Rectal smooth muscle tissue (tissue), 1 donor: ENCODE measurements at regions not wholly inside any gene's neighbourhood (a gene's known extent, or its start where the extent isn't known, plus 50 kb on each side); places are given as distances from the start of the nearest gene placed in this dataset.
"Not testable (repeated sequence)": the region's sequence is repeated elsewhere in the genome, so short reads cannot be mapped to it uniquely, and the experiment has no call there.

Source experiments
- H3K27ac ChIP-seq: one replicate; pipeline ENCODE4 v1.7.0; 2013; ENCODE audit warnings: low read depth, low read length, inconsistent platforms
- H3K27me3 ChIP-seq: one replicate; pipeline ENCODE4 v1.7.0; 2013; ENCODE audit warnings: low read length; ENCODE audit not compliant: control insufficient read depth, insufficient read depth
- H3K36me3 ChIP-seq: one replicate; pipeline ENCODE4 v1.7.0; 2013; ENCODE audit warnings: low read length; ENCODE audit not compliant: control insufficient read depth, insufficient read depth
- H3K4me1 ChIP-seq: one replicate; pipeline ENCODE4 v1.7.0; 2013; ENCODE audit warnings: low read length; ENCODE audit not compliant: control insufficient read depth, insufficient read depth
- H3K4me3 ChIP-seq: one replicate; pipeline ENCODE4 v1.7.0; 2013; ENCODE audit warnings: low read length
- H3K9ac ChIP-seq: one replicate; pipeline ENCODE4 v1.7.0; 2013; ENCODE audit warnings: low read length

- H3K4me3 ChIP-seq, result no peak overlapping the region
- H3K4me1 ChIP-seq, result no peaks in the 10 kb centered on the region
- H3K27me3 ChIP-seq, result no peaks in the 10 kb centered on the region
- no peak overlapping the region for H3K9ac ChIP-seq
- H3K36me3 ChIP-seq, result no peaks in the 10 kb centered on the region
- H3K27ac ChIP-seq, result no peak overlapping the region
These were observed 141.5 kb downstream of the NEDD1 start for GRCh38 chr12:97048421-97049035.

DNA sequence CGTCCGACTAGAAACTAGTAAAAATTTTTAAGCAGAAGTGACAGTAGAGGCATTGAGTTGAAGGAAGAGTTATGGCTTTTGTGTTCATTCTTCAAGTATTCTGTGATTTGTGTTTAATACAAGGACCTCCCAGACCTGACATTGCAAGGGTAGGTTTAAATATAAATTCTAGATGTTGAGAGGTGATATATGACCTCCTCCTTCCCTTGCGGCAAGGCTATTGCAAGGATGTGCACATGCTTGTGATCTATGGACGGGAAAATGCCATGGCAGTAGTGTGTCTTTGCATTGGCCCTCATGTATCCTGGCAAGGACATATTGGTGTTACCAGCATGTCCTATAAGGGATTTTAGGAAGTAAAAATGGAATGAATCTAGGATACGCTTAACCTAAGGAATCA lies 143.5 kb downstream of the NEDD1 start:
- Histone ChIP-seq H3K27me3 (no peaks in the 10 kb centered on the region), H3K27ac (no peak overlapping the region), H3K9ac (no peak overlapping the region), H3K4me3 (no peak overlapping the region), H3K4me1 (no peaks in the 10 kb centered on the region), H3K36me3 (no peaks in the 10 kb centered on the region)

DNA sequence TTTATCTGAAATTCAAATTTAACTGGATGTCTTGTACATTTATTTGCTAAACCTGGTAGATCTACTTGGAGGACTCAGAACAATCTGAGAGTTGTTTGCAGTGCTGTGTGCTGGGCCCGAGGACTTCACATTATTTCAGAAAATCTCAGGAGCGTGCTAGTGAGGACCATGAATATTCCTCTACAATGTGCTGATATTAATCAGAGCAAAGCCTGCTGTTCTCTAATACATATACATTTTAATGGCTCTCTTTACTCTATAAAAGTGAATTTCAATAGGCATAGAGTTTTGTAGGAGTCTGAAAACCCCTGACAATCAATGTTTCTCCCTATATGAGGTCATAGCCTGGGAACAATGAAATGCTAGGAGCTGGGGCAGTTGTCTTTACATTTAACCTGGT lies 144.3 kb downstream of the NEDD1 start:
- H3K27me3 ChIP-seq, result no peaks in the 10 kb centered on the region
- no peaks in the 10 kb centered on the region for H3K4me1 ChIP-seq
- no peaks in the 10 kb centered on the region for H3K36me3 ChIP-seq
- H3K9ac ChIP-seq, result no peak overlapping the region
- no peak overlapping the region for H3K4me3 ChIP-seq
- H3K27ac ChIP-seq, result no peak overlapping the region

DNA sequence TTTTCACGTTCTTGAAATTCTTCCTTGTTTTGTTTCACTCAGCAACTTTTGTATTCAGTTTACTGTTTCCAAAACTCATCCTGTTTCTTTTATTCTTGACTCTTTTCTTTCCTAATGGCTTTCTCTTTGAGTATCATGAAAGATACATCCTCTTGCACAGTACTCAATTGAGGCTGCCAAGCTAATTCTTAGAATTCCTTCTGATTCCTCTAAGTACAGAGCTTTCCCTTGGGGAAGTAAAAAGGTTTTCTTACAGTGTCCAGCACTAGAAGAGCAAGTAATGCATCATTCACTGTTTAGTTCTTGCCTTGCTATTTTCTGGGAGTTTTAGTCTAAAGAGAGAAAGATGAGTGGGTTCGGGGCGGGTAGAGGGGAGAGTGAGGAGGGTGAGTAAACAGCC lies 154.1 kb downstream of the NEDD1 start:
- Histone ChIP-seq H3K27ac (no peak overlapping the region), H3K4me3 (no peak overlapping the region), H3K4me1 (no peaks in the 10 kb centered on the region)

DNA sequence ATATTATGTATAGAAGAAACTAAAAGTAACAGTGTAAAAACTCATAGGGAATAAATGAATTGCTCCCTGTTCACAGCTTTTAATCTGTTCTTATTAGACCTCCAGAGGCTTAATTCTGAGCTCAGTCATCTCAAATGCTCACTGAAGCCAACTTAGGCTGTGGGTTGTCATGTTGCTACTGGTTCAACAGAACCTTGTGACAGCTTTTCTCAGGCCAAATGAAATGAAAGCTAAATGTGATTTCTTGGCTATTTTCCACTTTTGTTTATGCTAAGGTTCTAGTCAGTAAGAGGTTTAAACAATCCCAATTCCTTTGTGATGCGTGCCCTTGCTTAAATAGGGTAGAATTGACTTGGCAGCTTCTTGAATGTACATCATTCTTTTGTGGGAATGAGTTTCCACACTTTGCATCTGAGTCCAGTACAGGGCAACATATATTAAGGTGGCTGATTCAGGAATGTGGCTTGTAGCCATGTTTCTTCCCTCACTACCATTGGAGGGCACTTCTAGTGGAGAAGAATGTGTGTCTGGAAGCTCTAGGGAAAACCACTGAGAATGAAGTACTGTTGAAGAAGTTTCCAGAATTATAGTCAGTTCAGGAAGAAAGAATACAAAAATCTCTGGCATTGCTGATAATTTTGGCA lies 156.4 kb downstream of the NEDD1 start:
- Histone ChIP-seq H3K4me1 (no peaks in the 10 kb centered on the region), H3K27me3 (no peaks in the 10 kb centered on the region), H3K9ac (no peak overlapping the region), H3K27ac (no peak overlapping the region), H3K4me3 (no peak overlapping the region), H3K36me3 (no peaks in the 10 kb centered on the region)

More for the DNA sequence above, 154.1 kb downstream of the NEDD1 start:
- no peaks in the 10 kb centered on the region for H3K36me3 ChIP-seq
- H3K27me3 ChIP-seq, result no peaks in the 10 kb centered on the region
- H3K9ac ChIP-seq, result no peak overlapping the region

DNA sequence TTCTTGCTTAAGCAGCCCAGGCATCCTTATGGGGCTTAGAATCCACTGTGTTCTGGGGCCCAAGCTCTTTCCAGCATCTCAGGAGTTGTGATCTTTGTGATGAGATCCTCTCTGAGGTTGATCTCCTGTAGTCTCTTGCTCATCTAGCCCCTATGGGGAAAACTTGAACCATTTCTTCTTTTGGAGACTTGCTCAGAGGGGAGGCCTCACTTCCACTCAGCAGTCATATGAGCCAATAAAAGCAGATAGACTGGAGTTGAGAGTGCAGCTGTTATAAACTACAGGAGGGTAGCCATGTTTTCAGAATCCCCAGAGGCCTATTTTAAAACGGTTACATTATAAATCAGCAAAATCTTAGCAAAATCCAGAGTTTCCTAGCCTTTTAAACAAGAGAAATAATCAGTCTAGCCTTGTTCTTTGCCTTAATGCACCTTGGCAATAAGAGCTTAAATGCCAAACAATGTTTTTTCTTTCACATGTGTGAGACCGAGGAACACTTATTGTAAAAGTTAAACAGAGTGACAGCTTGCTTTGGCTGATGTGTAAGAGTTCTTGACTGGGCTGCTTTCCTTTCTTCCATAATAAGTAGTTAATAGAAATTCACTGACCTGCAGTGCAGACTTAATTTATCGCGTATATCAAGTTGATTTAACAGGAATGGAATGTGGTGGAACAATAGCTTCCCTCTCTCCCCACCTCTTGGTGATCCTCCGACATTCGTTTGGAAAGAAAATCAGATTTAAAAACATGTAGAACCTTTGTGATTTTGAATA lies 168.3 kb downstream of the NEDD1 start:
- Histone ChIP-seq H3K27me3 (no peaks in the 10 kb centered on the region), H3K4me1 (no peaks in the 10 kb centered on the region), H3K9ac (no peak overlapping the region), H3K36me3 (no peaks in the 10 kb centered on the region), H3K4me3 (no peak overlapping the region), H3K27ac (peak overlapping the region; percentile 0)

DNA sequence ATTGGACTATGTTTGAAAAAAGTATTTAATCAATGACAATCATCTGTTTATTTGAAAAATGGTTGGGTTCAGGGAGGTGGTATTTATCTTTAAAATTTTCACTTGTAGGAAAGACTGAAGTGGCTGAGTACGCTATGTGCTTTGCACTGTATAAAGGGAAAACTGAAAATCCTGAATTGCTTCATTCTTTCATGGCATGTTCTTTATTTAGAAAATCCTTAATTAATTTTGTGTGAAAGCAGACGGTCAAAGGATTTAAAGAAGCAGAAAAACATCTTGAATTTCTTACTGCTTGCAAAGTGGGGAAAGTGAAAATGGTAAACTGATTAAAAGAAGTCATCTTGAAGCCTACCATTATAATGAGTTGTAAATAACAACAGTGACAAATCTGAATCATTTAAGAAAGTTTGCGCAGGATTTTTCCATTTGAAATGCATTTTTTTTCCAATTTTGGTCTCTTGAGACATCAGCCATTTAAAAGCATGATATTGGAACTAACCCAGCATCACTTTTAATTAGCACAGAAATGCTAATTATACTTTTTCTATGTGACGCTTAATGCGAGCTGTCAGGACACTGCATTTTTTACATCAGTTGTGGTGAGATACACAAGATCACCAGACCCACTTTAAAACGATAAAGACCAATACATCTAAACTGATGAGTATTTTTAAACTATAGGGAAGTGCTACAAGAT lies 169.0 kb downstream of the NEDD1 start:
- Histone ChIP-seq H3K27ac (no peak overlapping the region), H3K27me3 (no peaks in the 10 kb centered on the region), H3K4me1 (no peaks in the 10 kb centered on the region), H3K36me3 (no peaks in the 10 kb centered on the region), H3K4me3 (no peak overlapping the region), H3K9ac (no peak overlapping the region)

DNA sequence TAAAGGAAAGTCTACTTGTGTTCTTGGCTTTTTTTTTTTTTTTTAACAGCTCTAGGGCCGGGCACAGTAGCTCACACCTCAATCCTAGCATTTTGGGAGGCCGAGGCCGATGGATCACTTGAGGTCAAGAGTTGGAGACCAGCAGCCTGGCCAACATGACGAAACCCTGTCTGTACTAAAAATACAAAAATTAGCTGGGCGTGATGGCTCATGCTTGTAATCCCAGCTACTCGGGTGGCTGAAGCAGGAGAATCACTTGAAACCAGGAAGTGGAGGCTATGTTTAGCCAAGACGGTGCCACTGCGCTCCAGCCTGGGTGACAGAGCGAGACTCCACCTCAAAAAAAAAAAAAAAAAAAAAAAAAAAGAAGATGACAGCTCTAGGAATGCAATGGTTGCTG lies 169.9 kb downstream of the NEDD1 start:
- not testable (repeated sequence) for H3K9ac ChIP-seq, H3K27me3 ChIP-seq, H3K4me1 ChIP-seq, H3K36me3 ChIP-seq, H3K4me3 ChIP-seq, H3K27ac ChIP-seq

- Histone ChIP-seq H3K36me3 (no peaks in the 10 kb centered on the region), H3K27ac (no peak overlapping the region), H3K27me3 (no peaks in the 10 kb centered on the region), H3K9ac (no peak overlapping the region), H3K4me3 (no peak overlapping the region), H3K4me1 (no peaks in the 10 kb centered on the region)
These were observed 175.0 kb downstream of the NEDD1 start for GRCh38 chr12:97082029-97082428.

GRCh38 chr12:97093187-97093683 lies 186.2 kb downstream of the NEDD1 start:
- Histone ChIP-seq H3K4me1 (no peaks in the 10 kb centered on the region), H3K9ac (no peak overlapping the region), H3K36me3 (no peaks in the 10 kb centered on the region), H3K27ac (no peak overlapping the region), H3K4me3 (no peak overlapping the region), H3K27me3 (no peaks in the 10 kb centered on the region)

GRCh38 chr12:97097734-97098133 lies 190.7 kb downstream of the NEDD1 start:
- no peaks in the 10 kb centered on the region for H3K36me3 ChIP-seq
- no peak overlapping the region for H3K9ac ChIP-seq
- no peak overlapping the region for H3K27ac ChIP-seq
- H3K4me1 ChIP-seq, result no peaks in the 10 kb centered on the region
- no peaks in the 10 kb centered on the region for H3K27me3 ChIP-seq
- H3K4me3 ChIP-seq, result no peak overlapping the region

DNA sequence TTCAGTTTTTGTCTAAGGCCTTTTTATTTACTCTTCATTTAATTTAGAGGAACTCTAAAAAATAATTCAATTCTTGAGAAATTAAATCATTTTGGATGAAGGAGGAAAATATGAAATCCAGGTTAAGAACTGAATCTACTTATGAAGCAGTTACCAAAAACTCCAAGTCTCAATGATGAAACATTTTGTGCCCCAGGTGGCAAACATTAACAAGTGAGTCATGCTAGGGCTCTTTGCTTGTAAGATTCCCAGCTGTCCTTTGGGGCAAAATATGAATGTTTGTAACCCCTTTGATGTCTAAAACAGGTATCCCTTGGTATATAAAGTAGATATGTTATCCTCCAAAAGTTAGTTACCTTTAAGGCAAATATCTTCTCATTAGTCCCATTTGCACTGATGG lies 202.4 kb downstream of the NEDD1 start:
- Histone ChIP-seq H3K27me3 (no peaks in the 10 kb centered on the region), H3K36me3 (no peaks in the 10 kb centered on the region), H3K4me3 (no peak overlapping the region), H3K27ac (no peak overlapping the region), H3K9ac (no peak overlapping the region), H3K4me1 (no peaks in the 10 kb centered on the region)
